GM12892 (cell line): ENCODE measurements at regions not wholly inside any gene's neighbourhood (a gene's known extent, or its start where the extent isn't known, plus 50 kb on each side); places are given as distances from the start of the nearest gene placed in this dataset.

Experiments
- DNase-seq: peaks from one replicate; pipeline ENCODE4 v3.0.0; 2011; ENCODE audit not compliant: insufficient read length
- FAIRE-seq: peaks from 2 replicates; lab custom pipeline; 2011; peaks lifted over from hg19 to GRCh38; lab: Jason Lieb, UNC
- POLR2A ChIP-seq: IDR thresholded peaks from 2 replicates; pipeline ENCODE4 v1.6.1; 2011; ENCODE audit warnings: low read depth, low read length, control low read depth
- POLR2AphosphoS5 ChIP-seq: IDR thresholded peaks from 2 replicates; pipeline ENCODE4 v1.6.1; 2011; ENCODE audit warnings: low read depth, low read length, control low read depth
- TAF1 ChIP-seq: IDR thresholded peaks from 2 replicates; pipeline ENCODE4 v1.6.1; 2011; ENCODE audit warnings: low read depth, mild to moderate bottlenecking, control low read depth, low read length, borderline replicate concordance

DNA sequence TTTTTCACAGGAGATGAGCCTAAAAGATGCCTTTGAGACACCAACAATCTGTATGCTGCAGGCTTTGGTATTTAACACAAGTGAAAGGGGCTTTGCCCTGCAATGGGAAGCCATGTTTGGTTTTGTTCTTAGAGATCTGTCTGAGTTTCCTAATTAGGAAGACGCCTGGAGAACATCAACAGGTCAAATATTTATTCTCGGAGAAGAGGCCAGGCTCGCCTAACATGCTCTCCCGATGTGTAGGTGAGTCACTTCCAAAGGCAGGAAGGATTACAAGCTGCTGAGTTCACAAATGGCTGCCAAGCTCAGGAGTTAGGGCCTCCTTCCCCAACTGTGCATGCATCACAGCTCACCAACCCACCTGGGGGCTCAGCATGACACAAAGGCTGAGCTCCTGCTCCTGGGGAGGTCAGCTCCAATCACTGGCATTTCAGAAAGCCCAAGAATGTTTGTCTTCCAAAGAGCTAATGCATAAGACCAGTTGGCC lies 119.5 kb upstream of the PRICKLE2 start:
- DNase-seq (no peak), FAIRE-seq (no peak)
- no peak for TF ChIP-seq TAF1
- TF ChIP-seq POLR2AphosphoS5: no peak

DNA sequence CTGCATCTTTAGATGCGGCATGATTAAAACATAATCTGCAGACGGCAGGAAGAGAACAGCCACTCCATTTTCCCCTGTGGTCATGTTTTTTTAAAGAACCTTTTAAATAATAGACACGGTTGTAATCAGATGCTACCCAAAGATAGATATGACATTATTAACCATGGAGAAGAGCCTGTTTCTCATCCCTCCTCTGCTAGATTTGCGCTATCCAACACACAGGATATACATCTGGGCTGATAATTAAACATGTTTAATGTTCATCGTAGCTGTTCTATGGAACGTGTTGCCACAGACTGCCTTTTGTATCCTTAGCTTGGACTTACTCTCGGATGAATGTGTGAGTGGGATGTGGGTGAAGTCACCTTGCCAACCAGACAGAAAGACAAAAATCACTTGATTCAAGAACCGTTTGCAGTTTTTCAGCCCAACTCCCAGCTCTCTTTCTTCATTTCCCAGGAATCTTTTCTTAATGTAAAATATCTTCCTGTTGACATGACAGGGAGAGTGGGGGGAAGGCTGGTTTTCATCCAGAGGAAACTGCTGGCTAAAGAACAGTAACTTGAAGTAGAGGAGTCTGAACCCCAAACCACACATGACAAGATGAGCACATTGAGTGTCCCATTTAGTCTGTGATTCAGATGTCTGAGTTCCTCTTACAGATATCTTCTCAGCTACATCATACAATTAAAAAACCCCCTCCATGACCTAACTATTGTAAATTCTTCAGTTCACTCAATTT lies 118.6 kb upstream of the PRICKLE2 start:
- TF ChIP-seq TAF1 (no peak), POLR2A (no peak), POLR2AphosphoS5 (no peak)
- FAIRE-seq: no peak

DNA sequence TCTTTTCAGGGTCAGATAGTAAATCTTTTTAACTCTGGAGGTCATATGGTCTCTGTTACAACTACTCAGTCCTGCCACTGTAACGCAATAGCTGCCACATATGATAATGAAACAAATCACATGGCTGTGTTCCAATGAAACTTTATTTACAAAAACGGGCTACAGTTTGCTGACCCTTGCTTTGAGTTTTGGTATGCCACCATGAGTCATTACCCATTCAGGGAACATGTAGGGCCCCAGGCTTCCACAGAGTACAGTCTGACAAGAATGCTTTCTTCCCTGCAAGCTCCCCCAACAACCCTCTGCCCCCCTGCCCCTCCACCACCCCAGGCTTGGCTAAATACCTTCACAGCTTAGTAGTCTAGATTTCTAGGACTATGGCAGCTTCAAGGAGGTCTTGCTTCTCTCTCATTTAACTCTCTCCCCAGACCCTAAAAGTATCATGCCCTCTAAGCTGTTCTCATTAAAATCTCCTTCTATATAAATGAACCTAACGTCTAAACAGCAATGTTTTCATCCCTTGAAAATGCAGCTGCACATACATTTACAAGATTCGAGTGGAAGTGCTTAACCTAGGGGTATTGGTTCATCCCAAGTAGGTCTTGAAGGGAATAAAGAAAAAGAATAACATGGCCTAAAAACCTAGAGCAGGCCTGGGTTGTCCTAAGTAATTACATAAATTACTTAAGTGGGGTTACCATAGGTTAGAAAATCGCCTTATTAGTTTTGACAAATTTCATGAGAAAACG lies 117.8 kb upstream of the PRICKLE2 start:
- DNase-seq (no peak), FAIRE-seq (no peak)
- TF ChIP-seq TAF1 (no peak), POLR2AphosphoS5 (no peak)

More for the DNA sequence above, 118.6 kb upstream of the PRICKLE2 start:
- DNase-seq: no peak

DNA sequence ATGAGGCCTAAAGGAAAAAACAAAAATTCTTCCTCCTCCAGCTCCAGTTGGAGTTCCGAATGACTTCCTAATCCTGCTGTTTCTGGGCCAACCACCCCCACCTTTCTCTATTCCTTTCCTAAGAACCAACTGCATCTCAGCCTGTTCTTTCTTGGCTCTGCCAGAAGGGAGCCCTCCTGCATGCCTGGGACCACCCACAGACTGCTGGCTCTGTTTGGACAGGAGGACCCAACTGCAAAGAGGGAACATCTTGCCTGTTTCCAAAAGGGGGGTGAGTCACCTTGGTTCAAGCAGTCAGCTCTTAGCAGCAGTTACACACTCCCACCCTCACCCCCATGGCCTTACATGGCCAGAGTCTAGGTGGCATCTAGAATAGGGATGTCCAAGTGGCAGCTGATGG lies 116.0 kb upstream of the PRICKLE2 start:
- TF ChIP-seq POLR2AphosphoS5 (no peak), TAF1 (no peak), POLR2A (no peak)
- DNase-seq: no peak
- no peak for FAIRE-seq

DNA sequence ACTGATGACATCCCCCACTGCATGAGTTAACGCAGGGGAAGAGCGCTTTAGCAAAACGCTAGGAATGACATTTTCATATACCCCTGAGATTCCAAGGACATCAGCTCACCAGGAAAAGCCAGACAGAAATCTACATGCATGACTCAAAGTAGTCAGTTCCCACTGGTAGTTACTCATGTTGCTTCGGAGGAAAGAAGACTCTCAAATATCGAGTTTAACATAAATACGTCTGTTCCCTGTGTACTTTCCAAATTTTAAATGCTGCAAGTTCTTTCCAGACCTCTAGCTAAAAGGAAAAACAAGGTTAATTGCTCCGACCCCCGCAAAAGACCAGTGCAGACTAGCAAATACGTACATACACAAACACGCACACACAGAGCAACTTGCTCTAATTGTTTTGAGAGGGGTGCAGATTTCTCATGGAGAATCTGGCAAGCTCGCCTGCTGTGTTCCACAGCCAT lies 115.4 kb upstream of the PRICKLE2 start:
- TF ChIP-seq POLR2A: no peak
- no peak for TF ChIP-seq POLR2AphosphoS5
- no peak for TF ChIP-seq TAF1
- FAIRE-seq (no peak), DNase-seq (no peak)

DNA sequence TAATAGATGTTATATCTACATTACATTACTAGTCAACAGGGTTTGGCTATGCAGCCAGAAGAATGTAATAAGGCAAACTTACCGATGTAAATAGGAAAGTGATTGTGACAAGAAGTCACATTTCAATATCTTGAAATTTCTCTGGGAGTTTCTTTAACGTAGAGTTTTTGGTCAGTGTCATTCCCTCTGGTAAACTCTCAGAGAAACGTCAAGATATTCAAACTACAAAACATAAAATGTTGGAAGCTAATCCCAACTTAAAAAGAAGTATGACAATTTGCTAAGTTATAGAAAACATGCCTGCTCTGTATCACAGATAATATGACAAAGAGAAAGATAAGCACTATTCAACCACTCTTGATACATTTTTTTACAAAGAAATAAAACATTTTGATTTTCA lies 111.2 kb upstream of the PRICKLE2 start:
- FAIRE-seq (no peak), DNase-seq (no peak)
- TF ChIP-seq TAF1: no peak
- TF ChIP-seq POLR2A: no peak
- no peak for TF ChIP-seq POLR2AphosphoS5

DNA sequence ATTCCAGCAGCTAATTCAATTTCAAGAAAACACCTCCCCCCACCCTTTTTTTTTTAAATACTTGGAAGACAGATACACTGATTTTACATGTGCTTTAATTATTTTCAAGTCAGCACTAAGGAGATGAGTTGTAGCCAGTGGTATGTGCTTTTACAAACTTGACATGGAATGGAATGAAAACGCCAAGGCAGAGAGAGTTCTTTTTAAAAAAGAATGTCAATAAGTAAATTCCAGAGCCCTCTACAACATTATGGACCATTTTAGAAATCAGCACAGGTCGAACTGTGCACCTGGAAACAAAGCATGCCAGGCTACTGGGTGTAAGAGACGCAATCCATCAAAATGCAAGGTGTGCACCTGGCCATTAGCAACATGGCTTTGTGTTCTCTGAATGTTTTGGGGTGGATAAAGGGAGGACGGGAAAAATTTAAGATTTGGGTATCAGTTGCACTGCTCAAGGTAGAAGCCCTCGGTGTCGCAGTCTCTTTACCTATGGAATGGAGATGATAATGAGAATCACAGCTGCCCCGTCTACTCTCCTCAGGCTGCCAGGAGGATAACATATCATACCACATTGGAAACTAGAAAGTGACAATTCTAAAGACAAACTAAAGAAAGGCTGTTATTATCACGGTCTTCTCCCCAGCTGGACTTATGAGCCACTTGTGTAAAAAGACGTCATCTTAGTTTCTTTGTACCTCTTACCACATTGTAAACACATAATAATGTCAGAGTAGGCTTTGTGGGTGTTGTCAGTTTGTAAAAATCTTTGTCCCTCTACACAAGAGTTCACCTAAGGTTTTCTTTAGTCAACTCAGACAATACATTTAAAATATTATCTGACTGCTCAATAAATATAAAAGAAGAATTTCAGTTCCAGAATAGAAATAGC lies 107.4 kb upstream of the PRICKLE2 start:
- FAIRE-seq (no peak), DNase-seq (no peak)
- no peak for TF ChIP-seq POLR2A
- no peak for TF ChIP-seq POLR2AphosphoS5
- TF ChIP-seq TAF1: no peak

DNA sequence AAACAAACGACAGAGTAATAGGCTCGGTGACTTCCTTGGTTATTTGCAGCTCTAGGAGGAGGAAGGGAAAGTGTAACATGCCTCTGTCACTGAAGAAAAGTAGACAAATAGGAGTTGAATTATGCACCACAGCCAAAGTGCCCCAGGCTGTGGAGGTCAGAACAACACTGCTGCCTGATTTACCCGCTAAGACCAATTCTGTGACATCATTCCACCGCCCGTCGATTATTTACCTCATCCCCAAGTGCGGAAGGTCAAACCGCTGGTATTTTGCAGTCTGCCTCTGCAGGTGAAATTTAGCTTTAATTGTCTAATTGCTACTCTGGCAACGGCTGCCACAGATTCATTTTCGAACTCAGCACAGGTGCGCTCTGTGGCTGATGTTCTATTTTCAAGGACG lies 106.3 kb upstream of the PRICKLE2 start:
- FAIRE-seq (no peak), DNase-seq (no peak)
- TF ChIP-seq TAF1: no peak
- TF ChIP-seq POLR2AphosphoS5: no peak
- no peak for TF ChIP-seq POLR2A

DNA sequence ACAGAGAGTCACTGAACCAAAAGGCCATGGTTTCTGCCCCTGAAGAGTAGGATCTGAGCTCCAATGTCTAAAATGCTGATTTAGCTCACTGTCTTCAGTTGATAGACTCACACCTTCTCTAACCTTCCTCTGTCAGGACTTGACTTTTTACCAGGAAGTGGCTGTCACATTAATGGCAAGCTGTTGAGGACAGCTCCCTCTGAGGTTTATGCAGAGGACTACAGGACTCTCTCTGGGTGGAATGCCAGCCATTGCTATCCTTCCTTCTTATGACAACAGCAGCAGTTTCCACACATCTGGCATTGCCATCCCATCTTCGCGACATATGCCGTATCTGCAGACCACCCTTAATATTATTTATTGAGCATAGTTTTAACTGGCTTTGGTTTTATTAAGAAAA lies 103.8 kb upstream of the PRICKLE2 start:
- FAIRE-seq (no peak), DNase-seq (no peak)
- TF ChIP-seq POLR2AphosphoS5: no peak
- TF ChIP-seq TAF1: no peak
- TF ChIP-seq POLR2A: no peak

DNA sequence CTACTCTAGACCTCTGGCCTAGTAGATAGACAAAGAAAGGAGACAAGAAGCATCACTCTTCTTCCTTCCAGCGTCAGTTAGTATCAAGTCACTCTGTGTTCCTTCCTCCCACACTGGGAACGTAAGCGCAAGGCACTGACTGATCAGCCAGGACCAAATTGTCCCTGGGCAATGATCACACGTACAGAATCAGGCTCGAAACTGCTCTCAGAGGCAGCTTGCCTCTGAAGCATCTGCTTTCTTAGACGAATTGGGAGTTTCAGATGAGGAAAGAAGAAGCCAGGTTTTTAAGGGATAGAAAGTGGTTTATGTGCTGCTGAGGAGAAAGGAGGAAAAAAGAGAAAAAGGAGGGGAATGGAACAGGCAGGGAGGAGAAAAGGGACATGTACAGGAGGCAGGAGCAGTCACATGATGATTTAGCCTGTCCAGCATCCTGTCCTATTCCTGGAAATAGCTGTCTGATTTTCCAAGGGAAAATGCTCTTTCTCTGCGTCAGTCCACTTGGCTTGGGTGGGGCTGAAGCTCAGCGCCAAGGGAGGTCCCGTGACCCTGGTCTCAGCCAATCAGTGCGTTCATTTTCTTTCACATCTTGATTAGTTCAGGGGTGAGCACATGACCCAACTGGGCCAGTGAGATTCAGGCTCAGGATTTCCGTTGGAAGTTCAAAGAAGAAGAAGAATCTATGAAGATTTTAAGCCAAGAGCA lies 102.0 kb upstream of the PRICKLE2 start:
- FAIRE-seq (no peak), DNase-seq (no peak)
- TF ChIP-seq TAF1: no peak
- TF ChIP-seq POLR2AphosphoS5: no peak
- no peak for TF ChIP-seq POLR2A

DNA sequence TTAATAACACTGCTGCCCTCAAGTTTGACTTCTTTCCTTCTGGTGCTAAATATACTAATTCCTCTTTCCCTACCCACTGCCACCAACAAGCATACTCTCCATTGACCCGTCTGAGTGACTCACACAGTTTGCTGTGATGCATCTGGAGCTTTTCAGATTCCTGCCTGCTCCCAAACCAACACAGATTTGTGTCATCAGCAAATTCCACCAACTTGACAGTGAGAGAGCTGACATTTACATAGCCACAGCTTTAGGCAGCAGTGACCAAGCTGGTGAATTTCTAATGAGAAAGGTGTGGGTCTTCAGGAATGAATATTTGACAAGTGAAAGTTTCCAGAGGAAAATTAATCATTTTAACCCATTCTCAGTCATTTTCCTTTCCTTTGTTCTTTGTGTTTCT lies 96.5 kb upstream of the PRICKLE2 start:
- DNase-seq: no peak
- no peak for FAIRE-seq
- TF ChIP-seq POLR2A (no peak), TAF1 (no peak), POLR2AphosphoS5 (no peak)
